ENCODE measurements at regions not wholly inside any gene's neighbourhood (a gene's known extent, or its start where the extent isn't known, plus 50 kb on each side); places are given as distances from the start of the nearest gene placed in this dataset.

DNA sequence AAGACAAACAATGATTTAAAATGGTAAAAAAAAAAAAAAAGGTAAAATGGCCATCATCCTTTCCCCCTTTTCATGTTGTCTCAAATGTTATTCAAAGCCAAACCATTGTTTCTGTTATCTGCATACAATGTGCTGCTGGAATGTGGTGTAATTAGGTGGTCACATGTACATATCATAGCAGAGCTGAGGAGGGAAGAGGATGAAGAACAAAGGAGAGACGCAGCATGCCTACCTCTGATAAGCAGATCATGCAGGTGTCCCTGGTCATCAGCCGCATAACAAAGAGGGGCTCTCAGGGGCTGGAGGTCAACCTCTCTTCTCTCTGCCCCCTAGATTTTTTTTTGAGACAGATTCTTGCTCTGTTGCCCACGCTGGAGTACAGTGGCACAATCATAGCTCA lies 141.0 kb downstream of the CARTPT start:
- H3K9me3 Mint-ChIP-seq: peaks cover 9% of the 10 kb centered on the region
- intact Hi-C loops (cut with micrococcal nuclease): no loop called here
- peaks cover 3% of the 10 kb centered on the region for H3K27me3 Mint-ChIP-seq (ENCODE audit: insufficient read depth)
- no peak overlapping the region for H3K4me3 Mint-ChIP-seq
- no peak overlapping the region for H3K27ac Mint-ChIP-seq
- no peak for DNase-seq (ENCODE audit: low spot score)
- H3K36me3 Mint-ChIP-seq (ENCODE audit: low read depth): no peaks in the 10 kb centered on the region
- H3K4me1 Mint-ChIP-seq (ENCODE audit: low read depth): no peaks in the 10 kb centered on the region

DNA sequence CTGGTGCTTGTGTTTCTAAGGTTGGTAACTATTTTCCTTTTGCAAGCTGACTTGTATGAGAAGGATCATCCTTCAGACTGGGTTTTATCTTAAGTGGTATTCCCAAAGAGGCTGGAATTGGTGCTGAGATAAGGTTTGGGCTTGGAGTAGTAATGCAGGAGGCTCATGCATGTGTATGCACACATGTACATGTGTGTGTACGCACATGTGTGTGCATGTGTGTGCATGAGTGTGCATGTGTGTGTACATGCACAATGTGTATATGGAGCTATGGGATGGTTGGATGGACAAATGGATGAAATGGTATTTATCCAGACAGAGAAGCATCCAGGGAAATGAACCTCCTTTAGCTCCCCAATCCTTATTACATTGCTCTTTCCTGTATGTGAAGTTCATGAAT lies 142.6 kb downstream of the CARTPT start:
- Mint-ChIP-seq H3K9me3 (peaks cover 4% of the 10 kb centered on the region), H3K27ac (no peak overlapping the region), H3K4me1 (ENCODE audit: low read depth) (no peaks in the 10 kb centered on the region), H3K36me3 (ENCODE audit: low read depth) (no peaks in the 10 kb centered on the region), H3K27me3 (ENCODE audit: insufficient read depth) (peaks cover 6% of the 10 kb centered on the region), H3K4me3 (no peak overlapping the region)
- DNase-seq (ENCODE audit: low spot score): no peak
- intact Hi-C loops (cut with micrococcal nuclease): no loop called here

DNA sequence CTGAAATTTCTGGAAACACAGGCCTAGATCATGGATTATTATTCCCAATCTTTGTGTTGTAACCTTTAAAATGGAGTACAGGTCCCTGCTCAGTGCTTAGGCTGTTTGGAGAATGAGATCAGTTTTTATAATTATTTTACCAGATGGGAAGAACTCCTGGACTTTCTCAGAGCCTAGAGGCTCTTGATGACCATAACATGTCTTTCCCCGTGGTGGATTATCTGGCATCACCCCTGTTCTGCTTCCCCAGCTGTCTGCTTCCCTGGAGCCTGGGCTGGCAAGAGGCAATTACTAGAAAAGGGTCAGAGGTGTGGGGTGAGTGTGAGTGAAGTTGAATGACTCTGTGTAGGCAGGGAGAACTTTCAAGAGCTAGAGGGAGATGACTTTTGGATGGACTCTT lies 143.0 kb downstream of the CARTPT start:
- H3K4me3 Mint-ChIP-seq: no peak overlapping the region
- no peak for DNase-seq (ENCODE audit: low spot score)
- H3K27ac Mint-ChIP-seq: no peak overlapping the region
- no peaks in the 10 kb centered on the region for H3K4me1 Mint-ChIP-seq (ENCODE audit: low read depth)
- intact Hi-C loops (cut with micrococcal nuclease): no loop called here
- peaks cover 4% of the 10 kb centered on the region for H3K9me3 Mint-ChIP-seq
- H3K27me3 Mint-ChIP-seq (ENCODE audit: insufficient read depth): peaks cover 6% of the 10 kb centered on the region
- no peaks in the 10 kb centered on the region for H3K36me3 Mint-ChIP-seq (ENCODE audit: low read depth)

DNA sequence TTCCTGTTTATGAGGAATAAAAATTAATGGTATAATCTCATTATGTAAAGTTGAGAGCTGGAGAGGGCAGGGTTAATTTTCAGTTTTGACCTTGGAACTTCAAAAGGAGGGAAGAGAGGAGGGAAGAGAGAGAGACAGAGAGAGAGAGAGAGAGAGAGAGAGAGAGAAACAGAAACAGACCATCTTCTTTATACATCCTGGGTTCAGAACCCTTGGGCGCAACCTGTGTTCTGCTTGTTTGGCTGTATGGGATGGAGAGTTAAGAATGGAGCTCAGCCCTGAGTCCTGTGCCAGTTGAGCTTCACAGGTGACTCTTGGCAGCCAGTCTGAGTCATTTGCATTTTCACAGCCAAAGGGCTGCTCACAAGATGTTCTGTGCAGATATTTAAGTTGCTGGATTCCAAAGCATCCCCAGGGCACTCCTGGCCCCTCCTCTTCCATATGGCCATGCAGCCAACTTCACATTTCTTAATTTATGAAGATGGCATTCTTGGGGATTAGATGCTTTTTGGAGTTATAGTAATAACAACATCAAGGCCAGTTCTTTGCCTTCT lies 143.5 kb downstream of the CARTPT start:
- intact Hi-C loops (cut with micrococcal nuclease): no loop called here
- DNase-seq (ENCODE audit: low spot score): no peak
- H3K36me3 Mint-ChIP-seq (ENCODE audit: low read depth): no peaks in the 10 kb centered on the region
- H3K27ac Mint-ChIP-seq: no peak overlapping the region
- no peaks in the 10 kb centered on the region for H3K4me1 Mint-ChIP-seq (ENCODE audit: low read depth)
- peaks cover 4% of the 10 kb centered on the region for H3K9me3 Mint-ChIP-seq
- peaks cover 6% of the 10 kb centered on the region for H3K27me3 Mint-ChIP-seq (ENCODE audit: insufficient read depth)
- H3K4me3 Mint-ChIP-seq: no peak overlapping the region

DNA sequence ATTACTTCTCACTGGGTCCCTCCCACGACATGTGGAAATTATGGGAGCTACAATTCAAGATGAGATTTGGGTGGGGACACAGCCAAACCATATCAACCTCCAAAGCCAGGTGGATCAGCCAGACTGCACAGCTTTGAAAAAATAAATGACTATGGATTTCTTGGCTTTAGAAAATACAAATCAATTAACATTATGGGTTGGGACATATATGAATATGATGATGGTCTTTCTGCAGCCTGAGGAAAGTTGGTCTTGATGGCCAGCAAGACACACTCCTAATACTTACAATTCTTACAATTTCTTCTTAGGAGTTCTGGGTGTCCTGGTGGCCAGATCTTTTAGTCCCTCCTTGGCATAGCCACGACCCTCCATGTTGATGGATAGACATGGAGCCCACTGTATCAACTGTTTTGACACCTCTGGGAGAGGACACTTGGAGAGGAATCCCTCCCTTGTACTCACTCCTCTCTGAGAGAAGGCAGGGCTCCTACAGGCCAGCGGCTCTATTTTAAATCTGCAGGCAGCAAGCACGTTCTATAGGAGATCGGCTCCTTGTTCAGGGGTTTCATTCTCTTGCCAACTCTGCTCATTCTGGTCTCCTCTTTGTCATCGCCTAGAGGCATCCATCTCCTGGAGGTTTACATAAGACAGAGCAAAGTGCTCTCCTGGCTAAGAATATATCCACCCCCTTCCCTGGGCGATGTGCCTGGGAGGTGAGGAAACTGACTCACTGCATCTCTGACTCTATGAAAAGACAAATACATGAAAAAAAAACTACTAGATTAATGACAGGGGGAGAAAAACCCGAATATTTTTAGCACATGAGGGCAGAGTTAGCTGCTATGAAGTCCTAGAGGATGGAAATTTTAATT lies 145.9 kb downstream of the CARTPT start:
- Mint-ChIP-seq H3K27ac (no peak overlapping the region), H3K4me1 (ENCODE audit: low read depth) (no peaks in the 10 kb centered on the region), H3K9me3 (no peaks in the 10 kb centered on the region), H3K27me3 (ENCODE audit: insufficient read depth) (peaks cover 9% of the 10 kb centered on the region), H3K4me3 (no peak overlapping the region), H3K36me3 (ENCODE audit: low read depth) (no peaks in the 10 kb centered on the region)
- intact Hi-C loops (cut with micrococcal nuclease): no loop called here
- DNase-seq (ENCODE audit: low spot score): no peak

DNA sequence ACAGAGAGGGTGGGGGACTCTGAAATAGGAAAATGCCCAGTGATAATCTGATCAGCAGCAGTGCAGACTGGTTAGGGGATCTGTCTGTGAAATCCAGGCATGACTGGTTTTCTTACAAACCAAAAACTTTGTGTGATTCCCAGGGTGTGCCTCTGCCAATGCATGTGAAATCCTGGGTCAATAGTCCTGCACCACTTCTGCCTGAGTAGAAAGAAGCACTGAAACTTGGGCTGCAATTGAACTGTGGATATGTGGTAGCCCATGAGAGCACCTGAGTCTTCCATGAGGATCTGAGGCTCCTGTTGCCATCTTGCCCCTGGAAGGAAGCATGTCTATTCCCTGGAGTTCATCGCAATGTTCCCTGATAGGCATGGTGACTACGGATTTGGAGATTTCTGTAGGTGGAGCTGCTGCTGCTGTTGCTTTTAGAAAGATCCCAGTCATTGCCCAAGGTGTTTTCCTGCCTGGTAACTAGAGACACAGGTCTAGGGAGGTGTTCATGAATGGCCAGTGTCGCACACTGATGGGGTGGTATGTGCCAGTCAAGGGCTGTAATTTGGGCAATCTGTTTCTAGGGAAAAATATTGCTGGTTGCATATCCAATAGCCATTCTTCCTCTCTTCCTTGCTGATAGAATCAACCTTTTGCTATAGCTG lies 146.7 kb downstream of the CARTPT start:
- H3K27me3 Mint-ChIP-seq (ENCODE audit: insufficient read depth): peaks cover 9% of the 10 kb centered on the region
- no peaks in the 10 kb centered on the region for H3K9me3 Mint-ChIP-seq
- intact Hi-C loops (cut with micrococcal nuclease): no loop called here

DNA sequence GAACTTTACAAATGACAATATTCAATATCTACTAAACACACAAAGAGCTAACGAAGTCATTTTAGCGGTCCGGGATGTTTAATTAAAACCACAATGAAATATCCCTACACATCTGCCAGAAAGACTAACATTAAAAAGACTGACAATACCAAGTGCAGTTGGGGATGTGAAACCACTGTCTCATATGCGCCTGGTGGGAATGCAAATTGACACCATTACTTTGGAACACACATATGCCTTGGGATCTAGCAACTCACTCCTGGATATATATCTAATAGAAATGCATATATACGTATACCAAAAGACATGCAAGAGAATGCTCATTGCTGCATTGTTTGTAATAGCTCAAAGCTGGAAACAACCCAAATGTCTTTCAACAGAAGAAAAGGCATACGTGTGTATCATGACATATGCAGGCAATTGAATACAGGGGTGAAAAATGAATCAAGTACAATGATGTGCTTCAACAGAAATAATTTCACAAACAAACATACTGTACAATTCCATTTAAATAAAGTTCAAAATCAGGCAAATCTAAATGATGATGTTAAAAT lies 153.3 kb downstream of the CARTPT start:
- Mint-ChIP-seq H3K4me3 (no peak overlapping the region), H3K36me3 (ENCODE audit: low read depth) (no peaks in the 10 kb centered on the region), H3K27ac (no peak overlapping the region), H3K9me3 (no peaks in the 10 kb centered on the region), H3K4me1 (ENCODE audit: low read depth) (no peaks in the 10 kb centered on the region), H3K27me3 (ENCODE audit: insufficient read depth) (peaks cover 12% of the 10 kb centered on the region)
- intact Hi-C loops (cut with micrococcal nuclease): no loop called here
- no peak for DNase-seq (ENCODE audit: low spot score)

More for the DNA sequence above, 146.7 kb downstream of the CARTPT start:
- H3K4me3 Mint-ChIP-seq: no peak overlapping the region
- no peaks in the 10 kb centered on the region for H3K4me1 Mint-ChIP-seq (ENCODE audit: low read depth)
- no peak for DNase-seq (ENCODE audit: low spot score)
- no peaks in the 10 kb centered on the region for H3K36me3 Mint-ChIP-seq (ENCODE audit: low read depth)
- no peak overlapping the region for H3K27ac Mint-ChIP-seq

DNA sequence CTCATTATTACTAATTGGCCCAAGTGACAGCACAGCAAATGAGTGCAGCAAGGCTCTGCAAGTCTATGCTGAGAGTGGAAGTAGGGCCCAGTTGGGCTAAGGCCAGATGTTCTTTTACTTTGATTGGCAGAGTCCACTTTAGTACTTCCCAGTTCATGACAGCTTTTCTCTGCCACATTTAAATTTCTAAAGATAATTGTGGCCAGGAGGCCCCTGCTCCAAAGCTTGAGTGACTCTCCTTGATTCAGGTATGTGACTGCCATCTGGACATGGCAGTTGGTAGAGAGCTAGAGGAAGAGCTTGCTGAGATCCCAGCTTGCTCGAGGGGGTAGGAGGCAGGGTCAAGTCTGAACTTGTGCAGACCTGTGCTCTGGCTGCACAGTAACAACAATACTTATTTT lies 154.1 kb downstream of the CARTPT start:
- Mint-ChIP-seq H3K36me3 (ENCODE audit: low read depth) (no peaks in the 10 kb centered on the region), H3K4me3 (no peak overlapping the region), H3K4me1 (ENCODE audit: low read depth) (no peaks in the 10 kb centered on the region), H3K27ac (no peak overlapping the region), H3K27me3 (ENCODE audit: insufficient read depth) (peaks cover 12% of the 10 kb centered on the region), H3K9me3 (no peaks in the 10 kb centered on the region)
- no peak for DNase-seq (ENCODE audit: low spot score)
- intact Hi-C loops (cut with micrococcal nuclease): no loop called here

DNA sequence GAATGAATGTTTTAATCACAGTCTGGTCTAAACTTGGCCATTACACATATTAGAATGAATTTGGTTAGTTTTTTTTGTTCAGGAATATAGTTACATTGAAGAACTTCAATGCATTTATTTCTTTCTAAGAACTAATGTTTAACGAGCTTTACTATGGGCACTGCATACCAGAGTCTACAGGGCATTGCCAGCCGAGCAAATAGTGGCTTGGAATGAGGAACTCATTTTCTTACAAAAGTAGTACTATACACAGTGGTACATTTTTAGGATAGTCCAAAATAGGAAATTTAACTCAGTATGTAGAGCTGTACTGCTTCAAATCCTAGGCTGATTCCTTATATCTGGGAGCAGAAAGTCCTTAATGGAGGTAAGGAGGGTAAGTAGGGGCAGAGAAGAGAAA lies 155.4 kb downstream of the CARTPT start:
- H3K4me3 Mint-ChIP-seq: no peak overlapping the region
- no peak overlapping the region for H3K27ac Mint-ChIP-seq
- H3K9me3 Mint-ChIP-seq: no peaks in the 10 kb centered on the region
- intact Hi-C loops (cut with micrococcal nuclease): no loop called here
- no peaks in the 10 kb centered on the region for H3K36me3 Mint-ChIP-seq (ENCODE audit: low read depth)
- DNase-seq (ENCODE audit: low spot score): no peak
- H3K27me3 Mint-ChIP-seq (ENCODE audit: insufficient read depth): peaks cover 7% of the 10 kb centered on the region
- no peaks in the 10 kb centered on the region for H3K4me1 Mint-ChIP-seq (ENCODE audit: low read depth)

DNA sequence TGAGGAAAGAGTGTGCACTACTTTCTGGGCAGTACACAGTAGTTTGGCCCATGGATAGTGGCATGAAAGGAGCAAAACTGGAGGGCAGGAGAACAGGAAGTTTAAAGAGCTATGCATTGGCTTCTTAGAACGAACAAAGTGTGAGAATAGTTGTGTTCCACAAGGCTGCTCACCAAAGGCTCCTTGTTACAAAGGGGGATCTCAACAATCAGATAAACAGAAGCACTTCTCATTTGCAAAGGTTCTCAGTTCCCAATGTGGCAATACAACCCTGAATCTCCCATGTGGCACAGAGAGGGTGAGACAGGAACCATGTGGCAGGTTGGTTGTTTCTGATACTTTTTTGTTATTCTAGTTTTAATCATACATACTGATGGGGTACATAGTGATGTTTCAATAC lies 158.4 kb downstream of the CARTPT start:
- no peak for DNase-seq (ENCODE audit: low spot score)
- Mint-ChIP-seq H3K9me3 (no peaks in the 10 kb centered on the region), H3K36me3 (ENCODE audit: low read depth) (no peaks in the 10 kb centered on the region), H3K27me3 (ENCODE audit: insufficient read depth) (no peaks in the 10 kb centered on the region), H3K27ac (no peak overlapping the region), H3K4me1 (ENCODE audit: low read depth) (no peaks in the 10 kb centered on the region), H3K4me3 (no peak overlapping the region)
- intact Hi-C loops (cut with micrococcal nuclease): no loop called here

DNA sequence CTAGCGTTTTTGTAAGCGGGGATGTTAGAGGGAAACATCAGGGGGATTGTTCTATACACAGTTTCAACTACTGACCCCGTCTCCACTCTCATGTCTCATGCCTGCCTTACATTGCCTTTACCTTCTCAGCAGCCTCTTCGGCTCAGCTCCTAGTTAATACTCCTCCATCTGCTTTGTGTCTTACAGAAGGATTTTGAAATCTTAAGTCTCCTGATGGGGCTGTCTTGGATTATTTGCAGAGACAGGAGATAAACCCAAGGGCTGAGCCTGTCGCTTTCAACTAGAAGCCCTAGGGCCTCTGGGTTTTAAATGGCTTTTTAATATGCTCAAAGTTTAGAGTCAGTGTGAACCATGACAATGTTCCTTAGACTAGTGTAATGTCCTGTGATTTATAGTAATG lies 161.5 kb downstream of the CARTPT start:
- intact Hi-C loops (cut with micrococcal nuclease): no loop called here
- Mint-ChIP-seq H3K27ac (no peak overlapping the region), H3K27me3 (ENCODE audit: insufficient read depth) (peaks cover 2% of the 10 kb centered on the region), H3K4me3 (no peak overlapping the region), H3K9me3 (no peaks in the 10 kb centered on the region), H3K4me1 (ENCODE audit: low read depth) (no peaks in the 10 kb centered on the region), H3K36me3 (ENCODE audit: low read depth) (no peaks in the 10 kb centered on the region)
- no peak for DNase-seq (ENCODE audit: low spot score)

DNA sequence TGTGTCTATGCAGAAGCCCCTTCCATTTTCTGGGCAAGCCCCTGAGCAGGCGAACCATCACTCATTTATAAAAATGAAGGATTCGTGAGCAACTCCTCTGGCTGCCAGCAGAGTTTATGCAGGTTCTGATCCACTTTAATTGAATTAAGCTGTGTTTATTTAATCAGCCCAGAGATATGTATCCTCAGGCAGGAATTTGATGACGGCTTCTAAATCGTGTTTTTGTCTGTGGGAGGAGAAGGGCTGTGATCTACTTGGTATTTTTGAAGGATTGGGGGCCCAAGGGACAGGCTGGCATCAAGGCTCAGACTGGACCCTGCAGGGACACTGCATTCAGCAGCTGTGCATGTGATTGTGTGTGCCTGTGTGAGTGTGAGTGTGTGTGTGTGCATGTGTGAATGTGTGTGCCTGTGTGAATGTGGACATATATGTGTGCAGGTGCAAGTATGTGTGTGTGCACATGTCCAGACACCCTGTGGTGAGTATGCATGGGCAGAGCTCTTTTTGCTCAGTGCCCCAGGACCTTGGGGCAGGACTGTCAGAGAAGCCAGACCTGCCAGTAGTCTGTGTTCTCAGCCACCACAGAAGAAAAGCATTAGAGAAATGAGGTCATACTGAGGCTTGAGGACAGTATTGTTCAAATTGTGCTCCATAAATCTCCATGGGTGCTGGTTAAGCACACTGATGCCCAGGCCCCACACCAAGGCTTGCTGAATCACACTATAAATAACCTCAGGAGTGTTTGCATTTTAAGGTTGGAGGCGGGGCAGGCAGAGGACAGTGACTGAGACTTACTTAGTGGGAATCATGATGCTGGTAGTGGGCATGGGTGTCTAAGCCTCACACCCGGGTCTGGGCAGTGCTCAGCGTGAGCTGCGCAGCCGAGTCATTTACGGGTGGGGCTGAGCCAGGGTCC lies 164.0 kb downstream of the CARTPT start:
- no peak overlapping the region for H3K4me3 Mint-ChIP-seq
- intact Hi-C loops (cut with micrococcal nuclease): no loop called here
- no peaks in the 10 kb centered on the region for H3K36me3 Mint-ChIP-seq (ENCODE audit: low read depth)
- no peak for DNase-seq (ENCODE audit: low spot score)
- no peak overlapping the region for H3K27ac Mint-ChIP-seq
- H3K4me1 Mint-ChIP-seq (ENCODE audit: low read depth): no peaks in the 10 kb centered on the region
- H3K27me3 Mint-ChIP-seq (ENCODE audit: insufficient read depth): peaks cover 2% of the 10 kb centered on the region
- peaks cover 2% of the 10 kb centered on the region for H3K9me3 Mint-ChIP-seq
